GM18907 (cell line): ENCODE measurements at regions not wholly inside any gene's neighbourhood (a gene's known extent, or its start where the extent isn't known, plus 50 kb on each side); places are given as distances from the start of the nearest gene placed in this dataset.

Experiments
- ATAC-seq: cut with Tn5 transposase; IDR thresholded peaks from one replicate; pipeline ENCODE4 v1.9.1; 2021; ENCODE audit warnings: mild to moderate bottlenecking, moderate library complexity; ENCODE audit not compliant: unreplicated experiment

GRCh38 chr20:22438346-22438745 is 146.0 kb downstream of the FOXA2 start:
- no peak for ATAC-seq

DNA sequence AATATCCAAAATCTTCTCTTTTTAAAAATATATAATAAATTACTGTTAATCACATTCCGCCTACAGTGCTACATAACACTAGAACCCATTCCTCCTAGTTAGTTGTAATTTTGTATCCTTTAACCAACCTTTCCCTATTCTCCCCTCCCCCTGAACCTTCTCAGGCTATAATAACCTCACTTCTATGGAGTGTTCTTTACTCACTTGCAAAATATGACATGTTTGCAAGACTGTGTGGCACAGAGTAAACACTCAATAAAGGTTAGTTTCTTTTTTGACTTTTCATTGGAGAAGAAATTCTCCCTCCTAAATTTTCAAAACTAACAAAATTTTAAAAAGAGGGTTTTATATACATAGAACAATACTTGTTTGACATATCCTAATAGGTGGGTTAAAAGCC is 147.0 kb downstream of the FOXA2 start:
- ATAC-seq = no peak

DNA sequence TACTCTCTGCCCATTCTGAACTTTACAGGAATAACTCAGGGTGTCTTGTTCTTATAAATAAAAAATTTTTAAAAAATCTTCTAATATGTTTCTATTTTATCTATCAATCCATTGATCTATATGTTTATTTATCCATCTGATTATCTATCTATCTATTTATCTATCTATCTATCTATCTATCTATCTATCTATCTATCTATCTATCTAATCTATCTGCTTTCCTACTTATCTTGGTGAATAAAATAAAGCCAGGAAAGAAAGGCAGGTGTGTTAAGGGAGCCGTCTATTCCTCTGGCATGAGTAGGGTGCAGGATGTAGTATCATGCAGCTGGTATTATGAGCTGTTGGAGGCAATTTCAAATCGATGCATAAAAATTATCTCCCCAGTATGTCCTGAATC is 153.0 kb downstream of the FOXA2 start:
- ATAC-seq = no peak

GRCh38 chr20:22430746-22431168 is 153.6 kb downstream of the FOXA2 start:
- no peak for ATAC-seq

GRCh38 chr20:22430154-22430745 is 154.1 kb downstream of the FOXA2 start:
- ATAC-seq = no peak

- no peak for ATAC-seq
Observed at GRCh38 chr20:22429175-22430153, 154.9 kb downstream of the FOXA2 start.

GRCh38 chr20:22428051-22428450 is 156.3 kb downstream of the FOXA2 start:
- no peak for ATAC-seq

DNA sequence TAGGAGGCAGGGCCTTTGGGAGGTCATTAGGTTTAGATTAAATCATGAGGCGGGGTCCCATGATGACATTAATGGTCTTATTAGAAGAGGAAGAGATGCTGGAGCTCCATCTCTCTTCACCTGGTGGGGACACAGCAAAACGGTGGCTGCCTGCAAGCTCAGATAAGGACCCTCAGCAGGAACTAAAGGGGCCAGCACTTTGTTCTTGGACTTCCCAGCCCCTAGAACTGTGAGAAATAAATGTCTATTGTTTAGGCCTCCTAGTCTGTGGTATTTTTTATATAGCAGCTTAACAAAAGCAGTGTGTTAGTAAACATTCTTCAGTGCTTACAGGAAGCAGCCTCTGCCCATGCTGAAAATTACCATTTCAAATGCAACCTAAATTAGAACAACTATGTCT is 157.6 kb downstream of the FOXA2 start:
- no peak for ATAC-seq

GRCh38 chr20:22425344-22426295 is 158.8 kb downstream of the FOXA2 start:
- ATAC-seq = no peak

DNA sequence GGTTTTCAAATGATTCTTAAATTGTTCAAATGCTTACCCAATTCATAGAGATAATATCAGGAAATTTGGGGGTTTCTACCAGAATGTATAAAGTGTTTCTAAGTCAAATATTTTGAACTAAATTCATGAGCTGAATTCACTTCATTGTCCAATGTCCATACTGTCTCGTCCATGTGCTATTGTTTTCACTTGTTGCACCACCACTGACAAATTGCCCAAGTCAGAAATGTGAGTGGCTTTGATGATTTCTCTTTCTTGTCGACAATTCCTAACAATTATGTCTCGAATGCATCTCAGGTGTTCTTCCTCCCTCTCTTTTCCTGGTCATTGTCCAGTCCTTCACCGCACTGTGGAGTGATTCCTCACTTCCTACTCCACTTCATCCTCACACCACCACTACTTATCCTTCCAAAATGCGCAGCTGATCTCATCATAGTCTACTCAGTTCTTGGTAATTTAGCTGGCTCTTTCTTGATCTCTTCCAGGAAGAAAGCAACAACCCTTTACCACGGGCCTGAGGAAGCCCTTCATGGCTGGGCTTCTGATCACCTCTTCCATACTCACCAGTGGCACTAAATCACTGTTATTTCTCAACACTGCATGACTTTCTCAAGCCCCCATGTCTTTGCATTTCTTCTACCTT is 161.1 kb downstream of the FOXA2 start:
- no peak for ATAC-seq

DNA sequence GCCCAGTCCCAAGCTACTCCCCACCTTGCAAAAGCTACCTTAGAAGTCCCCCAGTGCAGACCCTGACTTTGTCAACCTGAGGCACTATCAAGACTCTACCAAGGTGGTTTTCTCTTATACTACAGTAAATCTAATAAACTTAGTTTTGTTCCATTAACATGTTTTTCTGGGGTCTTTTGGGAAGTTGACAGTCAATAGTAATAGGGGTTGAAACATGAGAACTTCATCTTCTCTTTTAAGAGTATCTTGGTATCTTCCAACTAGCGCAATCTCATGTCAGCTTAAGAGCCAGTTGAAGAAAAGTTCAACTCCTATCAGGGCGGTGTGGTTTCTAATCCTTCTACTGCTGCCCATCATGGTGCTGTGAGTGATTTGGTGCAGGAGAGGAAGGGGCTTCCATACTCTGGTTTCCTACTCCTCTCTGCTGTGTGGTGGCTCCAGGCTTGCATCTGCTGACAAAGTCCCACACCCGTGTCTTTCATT is 164.2 kb downstream of the FOXA2 start:
- ATAC-seq = no peak

DNA sequence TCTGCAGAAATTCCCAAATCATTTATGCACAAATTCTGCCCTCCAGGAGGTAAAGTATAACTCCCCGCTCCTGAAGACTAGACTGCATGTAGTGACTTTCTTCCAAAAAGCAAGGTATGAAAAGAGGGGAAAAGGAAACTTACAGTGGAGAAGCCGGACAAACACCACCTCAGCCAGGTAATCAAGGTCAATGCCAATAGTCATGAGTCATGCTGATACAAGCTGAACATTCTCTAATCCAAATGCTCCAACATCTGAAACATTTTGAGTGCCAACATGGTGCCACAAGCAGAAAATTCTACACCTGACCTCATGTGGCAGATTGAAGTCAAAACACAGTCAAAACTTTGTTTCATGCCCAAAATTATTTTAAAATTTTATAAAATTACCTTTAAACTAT is 165.6 kb downstream of the FOXA2 start:
- no peak for ATAC-seq

- no peak for ATAC-seq
Observed at GRCh38 chr20:22414305-22414742, 170.0 kb downstream of the FOXA2 start.

GRCh38 chr20:22412977-22413868 is 171.1 kb downstream of the FOXA2 start:
- ATAC-seq = no peak

GRCh38 chr20:22411627-22412450 is 172.5 kb downstream of the FOXA2 start:
- no peak for ATAC-seq

- no peak for ATAC-seq
Observed at GRCh38 chr20:22411286-22411626, 173.1 kb downstream of the FOXA2 start.

DNA sequence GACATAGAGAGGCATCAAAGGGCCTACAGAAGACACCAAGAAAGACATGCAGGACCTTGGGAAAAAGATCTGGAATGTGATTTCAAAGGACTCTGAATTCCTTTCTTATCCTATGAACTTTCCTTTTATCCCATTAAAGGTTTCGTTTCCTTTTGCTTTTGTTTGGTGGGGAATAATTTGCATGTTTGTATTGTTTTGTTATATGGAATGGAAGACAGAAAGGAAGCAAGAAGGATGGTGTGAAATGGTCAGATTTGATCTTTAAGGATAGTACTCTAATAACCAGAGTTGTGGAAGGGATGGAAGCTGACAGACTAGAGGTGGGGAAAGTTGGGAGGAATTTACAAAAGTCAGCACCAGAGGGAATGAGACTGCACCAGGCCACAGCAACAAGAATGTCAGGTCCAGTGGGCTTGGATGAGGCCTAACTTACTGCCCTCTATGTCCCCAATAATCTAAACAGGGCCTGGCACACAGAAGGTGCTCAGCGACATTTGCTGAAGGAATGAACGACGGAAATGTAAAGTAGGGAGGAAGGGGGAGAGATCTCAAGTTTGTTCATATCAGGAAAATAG is 173.7 kb downstream of the FOXA2 start:
- no peak for ATAC-seq
